ENCODE measurements at regions not wholly inside any gene's neighbourhood (a gene's known extent, or its start where the extent isn't known, plus 50 kb on each side); places are given as distances from the start of the nearest gene placed in this dataset.

- no peak for TF ChIP-seq POLR2A (IDR thresholded peaks at IDR 0.05)
- no peak for TF ChIP-seq CTCF (IDR thresholded peaks at IDR 0.05)
- TF ChIP-seq EP300 (IDR thresholded peaks at IDR 0.05), result no peak
- TF ChIP-seq POLR2AphosphoS5 (IDR thresholded peaks at IDR 0.05), result peak in 1 of 4 donors; percentile 18
Measured at GRCh38 chr9:99573085-99573484, 248.6 kb upstream of the NR4A3 start.
